Activated CD4-positive, alpha-beta T cell treated with anti-CD3 and anti-CD28 coated beads for 36 hours (primary cell): ENCODE measurements at regions not wholly inside any gene's neighbourhood (a gene's known extent, or its start where the extent isn't known, plus 50 kb on each side); places are given as distances from the start of the nearest gene placed in this dataset.
"Not testable (repeated sequence)": the region's sequence is repeated elsewhere in the genome, so short reads cannot be mapped to it uniquely, and the experiment has no call there.

Source experiments
- ATAC-seq: fragments of 200-7000 bp; cut with Tn5 transposase; one replicate; pipeline ENCODE4 v1.10.0; 2021; ENCODE audit warnings: mild to moderate bottlenecking, moderate library complexity
- CTCF ChIA-PET: fragments of 350-600 bp; sonication (Branson Sonifier 250); formaldehyde crosslinking; loops from one replicate; lab custom pipeline; 2021; ENCODE audit warnings: antibody characterized with exemption; lab: Charles Lee
- POLR2A ChIA-PET: fragments of 350-600 bp; sonication (Branson Sonifier 250); formaldehyde crosslinking; loops from one replicate; lab custom pipeline; 2021; ENCODE audit warnings: antibody characterized with exemption, inconsistent platforms; lab: Charles Lee
- DNase-seq: peaks from one replicate; pipeline ENCODE4 v3.0.0-alpha.2; 2020
- H3K27ac Mint-ChIP-seq: one replicate; pipeline ENCODE4 v1.8.0; 2021; ENCODE audit warnings: mixed read lengths
- H3K27me3 Mint-ChIP-seq: one replicate; pipeline ENCODE4 v1.8.0; 2021; ENCODE audit warnings: mixed read lengths
- H3K36me3 Mint-ChIP-seq: one replicate; pipeline ENCODE4 v1.8.0; 2021; ENCODE audit warnings: low read depth, mixed read lengths
- H3K4me1 Mint-ChIP-seq: one replicate; pipeline ENCODE4 v1.8.0; 2021; ENCODE audit warnings: mixed read lengths
- H3K4me3 Mint-ChIP-seq: one replicate; pipeline ENCODE4 v1.8.0; 2021; ENCODE audit warnings: mild to moderate bottlenecking, moderate library complexity, mixed read lengths
- H3K9me3 Mint-ChIP-seq: one replicate; pipeline ENCODE4 v1.8.0; 2021; ENCODE audit warnings: low read depth, mixed read lengths
- intact Hi-C, 2 experiments: fragments of 100-400 bp; cut with DNase I in 1 of 2; cut with micrococcal nuclease in 1 of 2; formaldehyde crosslinking; loops; one replicate each; pipeline versions ENCODE4 v1.14.2 to v1.15.1; 2022 to 2024; cut with DNase I, micrococcal nuclease

- Mint-ChIP-seq H3K4me3 (no peak overlapping the region), H3K36me3 (no peaks in the 10 kb centered on the region), H3K9me3 (no peaks in the 10 kb centered on the region), H3K4me1 (no peaks in the 10 kb centered on the region), H3K27ac (no peak overlapping the region), H3K27me3 (peaks cover 34% of the 10 kb centered on the region)
- intact Hi-C loops = no loop called here
- ChIA-PET CTCF (no interaction called here), POLR2A (no interaction called here)
- DNase-seq (no peak), ATAC-seq (no peak)
These were observed 125.3 kb downstream of the SEC23IP start for GRCh38 chr10:120017733-120018417.

- ATAC-seq = no peak
- DNase-seq = no peak
- intact Hi-C loops = no loop called here
- no peak overlapping the region for H3K27ac Mint-ChIP-seq
- no peaks in the 10 kb centered on the region for H3K4me1 Mint-ChIP-seq
- H3K27me3 Mint-ChIP-seq = peaks cover 34% of the 10 kb centered on the region
- no peaks in the 10 kb centered on the region for H3K36me3 Mint-ChIP-seq
- H3K9me3 Mint-ChIP-seq = no peaks in the 10 kb centered on the region
- POLR2A ChIA-PET = no interaction called here
- H3K4me3 Mint-ChIP-seq = no peak overlapping the region
- CTCF ChIA-PET = no interaction called here
These were observed 126.2 kb downstream of the SEC23IP start for GRCh38 chr10:120018695-120019094.

GRCh38 chr10:120019568-120019967, 127.0 kb downstream of the SEC23IP start:
- H3K4me3 Mint-ChIP-seq = no peak overlapping the region
- no peak overlapping the region for H3K27ac Mint-ChIP-seq
- ChIA-PET POLR2A (no interaction called here), CTCF (no interaction called here)
- ATAC-seq (no peak), DNase-seq (no peak)
- H3K36me3 Mint-ChIP-seq = no peaks in the 10 kb centered on the region
- no peaks in the 10 kb centered on the region for H3K9me3 Mint-ChIP-seq
- peaks cover 37% of the 10 kb centered on the region for H3K27me3 Mint-ChIP-seq
- intact Hi-C loops = no loop called here
- no peaks in the 10 kb centered on the region for H3K4me1 Mint-ChIP-seq

GRCh38 chr10:120022357-120022756, 129.8 kb downstream of the SEC23IP start:
- Mint-ChIP-seq H3K27ac (no peak overlapping the region), H3K4me3 (no peak overlapping the region), H3K9me3 (no peaks in the 10 kb centered on the region), H3K36me3 (no peaks in the 10 kb centered on the region), H3K4me1 (no peaks in the 10 kb centered on the region), H3K27me3 (peaks cover 32% of the 10 kb centered on the region)
- intact Hi-C loops = no loop called here
- DNase-seq (no peak), ATAC-seq (no peak)
- ChIA-PET POLR2A (no interaction called here), CTCF (no interaction called here)

GRCh38 chr10:120034236-120034635, 141.7 kb downstream of the SEC23IP start:
- intact Hi-C loops = no loop called here

GRCh38 chr10:120039046-120039445, 146.5 kb downstream of the SEC23IP start:
- no peak overlapping the region for H3K4me3 Mint-ChIP-seq
- intact Hi-C loops = no loop called here

More at GRCh38 chr10:120034236-120034635, 141.7 kb downstream of the SEC23IP start:
- H3K36me3 Mint-ChIP-seq = no peaks in the 10 kb centered on the region
- ATAC-seq = no peak
- H3K4me1 Mint-ChIP-seq = no peaks in the 10 kb centered on the region
- H3K9me3 Mint-ChIP-seq = no peaks in the 10 kb centered on the region
- H3K27me3 Mint-ChIP-seq = peaks cover 10% of the 10 kb centered on the region
- H3K4me3 Mint-ChIP-seq = no peak overlapping the region
- DNase-seq = no peak
- no peak overlapping the region for H3K27ac Mint-ChIP-seq
- POLR2A ChIA-PET = no interaction called here
- CTCF ChIA-PET = interaction anchor here (0.7 kb wide), 1 partner anchor 35 kb away, joined by 3 read pairs; no protein-coding TSS in a partner anchor

GRCh38 chr10:120039826-120040225, 147.3 kb downstream of the SEC23IP start:
- H3K27ac Mint-ChIP-seq = no peak overlapping the region
- ATAC-seq (no peak), DNase-seq (no peak)
- H3K4me3 Mint-ChIP-seq = no peak overlapping the region
- H3K4me1 Mint-ChIP-seq = no peaks in the 10 kb centered on the region
- H3K36me3 Mint-ChIP-seq = no peaks in the 10 kb centered on the region
- intact Hi-C loops = no loop called here
- H3K27me3 Mint-ChIP-seq = peaks cover 4% of the 10 kb centered on the region
- no peaks in the 10 kb centered on the region for H3K9me3 Mint-ChIP-seq
- POLR2A ChIA-PET = no interaction called here
- CTCF ChIA-PET = no interaction called here

More at GRCh38 chr10:120039046-120039445, 146.5 kb downstream of the SEC23IP start:
- ATAC-seq (no peak), DNase-seq (no peak)
- H3K27ac Mint-ChIP-seq = no peak overlapping the region
- no peaks in the 10 kb centered on the region for H3K36me3 Mint-ChIP-seq
- ChIA-PET POLR2A (no interaction called here), CTCF (interaction anchor here (1.2 kb wide), 1 partner anchor 12 kb away, joined by 3 read pairs; no protein-coding TSS in a partner anchor)
- H3K4me1 Mint-ChIP-seq = no peaks in the 10 kb centered on the region
- H3K9me3 Mint-ChIP-seq = no peaks in the 10 kb centered on the region
- peaks cover 8% of the 10 kb centered on the region for H3K27me3 Mint-ChIP-seq

- CTCF ChIA-PET = no interaction called here
These were observed 149.5 kb downstream of the SEC23IP start for GRCh38 chr10:120041807-120042559.

GRCh38 chr10:120042705-120043104, 150.2 kb downstream of the SEC23IP start:
- POLR2A ChIA-PET = no interaction called here
- H3K27ac Mint-ChIP-seq = no peak overlapping the region
- H3K4me3 Mint-ChIP-seq = no peak overlapping the region
- no peaks in the 10 kb centered on the region for H3K4me1 Mint-ChIP-seq
- H3K9me3 Mint-ChIP-seq = no peaks in the 10 kb centered on the region
- CTCF ChIA-PET = no interaction called here
- ATAC-seq (no peak), DNase-seq (no peak)
- no peaks in the 10 kb centered on the region for H3K36me3 Mint-ChIP-seq
- intact Hi-C loops = no loop called here
- H3K27me3 Mint-ChIP-seq = peaks cover 2% of the 10 kb centered on the region

More at GRCh38 chr10:120041807-120042559, 149.5 kb downstream of the SEC23IP start:
- no peak overlapping the region for H3K4me3 Mint-ChIP-seq
- no peaks in the 10 kb centered on the region for H3K4me1 Mint-ChIP-seq
- H3K27me3 Mint-ChIP-seq = peaks cover 4% of the 10 kb centered on the region
- intact Hi-C loops = no loop called here
- H3K27ac Mint-ChIP-seq = no peak overlapping the region
- no peaks in the 10 kb centered on the region for H3K36me3 Mint-ChIP-seq
- no peaks in the 10 kb centered on the region for H3K9me3 Mint-ChIP-seq
- ATAC-seq = no peak
- no peak for DNase-seq
- POLR2A ChIA-PET = no interaction called here

- intact Hi-C loops, DNase-seq, H3K36me3 Mint-ChIP-seq, POLR2A ChIA-PET, ATAC-seq, H3K4me3 Mint-ChIP-seq, CTCF ChIA-PET, H3K9me3 Mint-ChIP-seq, H3K4me1 Mint-ChIP-seq, H3K27ac Mint-ChIP-seq: not testable (repeated sequence)
- H3K27me3 Mint-ChIP-seq = peaks cover 13% of the 10 kb centered on the region
These were observed 154.8 kb downstream of the SEC23IP start for GRCh38 chr10:120047373-120047772.

GRCh38 chr10:120047926-120048325, 155.4 kb downstream of the SEC23IP start:
- DNase-seq (no peak), ATAC-seq (no peak)
- ChIA-PET CTCF (interaction anchor here (0.7 kb wide), 1 partner anchor 293 kb away, joined by 3 read pairs; no protein-coding TSS in a partner anchor), POLR2A (interaction anchor here (0.7 kb wide), 1 partner anchor 683 kb away, joined by 3 read pairs; no protein-coding TSS in a partner anchor)
- intact Hi-C loops = no loop called here
- H3K4me3 Mint-ChIP-seq = no peak overlapping the region
- H3K36me3 Mint-ChIP-seq = no peaks in the 10 kb centered on the region
- H3K27ac Mint-ChIP-seq = no peak overlapping the region
- H3K4me1 Mint-ChIP-seq = no peaks in the 10 kb centered on the region
- peaks cover 15% of the 10 kb centered on the region for H3K27me3 Mint-ChIP-seq
- H3K9me3 Mint-ChIP-seq = no peaks in the 10 kb centered on the region
